Suprapubic skin (tissue), 2 donors: ENCODE measurements at regions not wholly inside any gene's neighbourhood (a gene's known extent, or its start where the extent isn't known, plus 50 kb on each side); places are given as distances from the start of the nearest gene placed in this dataset.

Source experiments
- EP300 ChIP-seq: sonication (generic); formaldehyde crosslinking; IDR thresholded peaks from one replicate; pipeline ENCODE4 v1.6.1; 2017; ENCODE audit warnings: antibody characterized with exemption
- POLR2A ChIP-seq, 2 donors: fragments of 450-650 bp; IDR thresholded peaks; one replicate each; pipeline ENCODE4 v1.6.1; 2017; ENCODE audit warnings: antibody characterized with exemption in 2 of 2, mild to moderate bottlenecking in 2 of 2, moderate library complexity in 2 of 2

GRCh38 chr1:148296511-148296910 lies 144.4 kb upstream of the NBPF11 start:
- TF ChIP-seq EP300 (no peak), POLR2A (IDR thresholded peaks at IDR 0.05) (no peak)
